Upper lobe of left lung (tissue), 4 donors: ENCODE measurements at regions not wholly inside any gene's neighbourhood (a gene's known extent, or its start where the extent isn't known, plus 50 kb on each side); places are given as distances from the start of the nearest gene placed in this dataset.

Experiments
- EP300 ChIP-seq, 4 donors: sonication (generic); formaldehyde crosslinking; IDR thresholded peaks; one replicate each; pipeline ENCODE4 v1.5.1; 2017; ENCODE audit warnings: antibody characterized with exemption in 4 of 4, control low read depth in 2 of 4
- POLR2A ChIP-seq, 4 donors: fragments of 450-650 bp; IDR thresholded peaks; one replicate each; pipeline ENCODE4 v1.5.1; 2016 to 2017; ENCODE audit warnings: antibody characterized with exemption in 4 of 4, mild to moderate bottlenecking in 2 of 4
- POLR2AphosphoS5 ChIP-seq, 2 donors: sonication (generic); formaldehyde crosslinking; IDR thresholded peaks; one replicate each; pipeline ENCODE4 v1.5.1; 2017; ENCODE audit warnings: antibody characterized with exemption in 2 of 2
- TF ChIP-seq, protein P1 (sequence below), 6 experiments: fragments of 450-650 bp in 4 of 6; fragments of 200-600 bp in 2 of 6; sonication (generic) in 2 of 6; IDR thresholded peaks; one replicate each; pipeline ENCODE4 v1.5.1; 2016 to 2019; ENCODE audit warnings: antibody characterized with exemption in 6 of 6

DNA sequence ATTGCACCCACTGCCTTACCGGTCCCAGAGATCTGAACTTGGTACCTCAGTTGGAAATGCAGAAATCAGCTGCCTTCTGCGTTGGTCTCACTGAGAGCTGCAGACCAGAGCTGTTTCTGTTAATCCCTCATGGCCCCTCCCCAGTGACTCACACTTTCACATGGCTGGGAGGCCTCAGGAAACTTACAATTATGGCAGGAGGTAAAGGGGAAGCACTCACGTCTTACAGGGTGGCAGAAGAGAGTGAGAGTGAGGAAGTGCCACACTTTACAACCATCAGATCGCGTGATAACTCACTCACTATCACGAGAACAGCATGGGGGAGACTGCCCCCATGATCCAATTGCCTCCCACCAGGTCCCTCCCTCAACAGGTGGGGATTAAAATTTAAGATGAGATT lies 648.5 kb downstream of the MTRR start:
- TF ChIP-seq, protein P1, sequence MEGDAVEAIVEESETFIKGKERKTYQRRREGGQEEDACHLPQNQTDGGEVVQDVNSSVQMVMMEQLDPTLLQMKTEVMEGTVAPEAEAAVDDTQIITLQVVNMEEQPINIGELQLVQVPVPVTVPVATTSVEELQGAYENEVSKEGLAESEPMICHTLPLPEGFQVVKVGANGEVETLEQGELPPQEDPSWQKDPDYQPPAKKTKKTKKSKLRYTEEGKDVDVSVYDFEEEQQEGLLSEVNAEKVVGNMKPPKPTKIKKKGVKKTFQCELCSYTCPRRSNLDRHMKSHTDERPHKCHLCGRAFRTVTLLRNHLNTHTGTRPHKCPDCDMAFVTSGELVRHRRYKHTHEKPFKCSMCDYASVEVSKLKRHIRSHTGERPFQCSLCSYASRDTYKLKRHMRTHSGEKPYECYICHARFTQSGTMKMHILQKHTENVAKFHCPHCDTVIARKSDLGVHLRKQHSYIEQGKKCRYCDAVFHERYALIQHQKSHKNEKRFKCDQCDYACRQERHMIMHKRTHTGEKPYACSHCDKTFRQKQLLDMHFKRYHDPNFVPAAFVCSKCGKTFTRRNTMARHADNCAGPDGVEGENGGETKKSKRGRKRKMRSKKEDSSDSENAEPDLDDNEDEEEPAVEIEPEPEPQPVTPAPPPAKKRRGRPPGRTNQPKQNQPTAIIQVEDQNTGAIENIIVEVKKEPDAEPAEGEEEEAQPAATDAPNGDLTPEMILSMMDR (IDR thresholded peaks at IDR 0.05) = no peak
- TF ChIP-seq POLR2AphosphoS5 (IDR thresholded peaks at IDR 0.05) (no peak), POLR2A (IDR thresholded peaks at IDR 0.05) (no peak), EP300 (IDR thresholded peaks at IDR 0.05) (no peak)
